Prostate gland (tissue), 2 donors: ENCODE measurements at regions not wholly inside any gene's neighbourhood (a gene's known extent, or its start where the extent isn't known, plus 50 kb on each side); places are given as distances from the start of the nearest gene placed in this dataset.
"Not testable (repeated sequence)": the region's sequence is repeated elsewhere in the genome, so short reads cannot be mapped to it uniquely, and the experiment has no call there.

Experiments used
- CTCF ChIP-seq, 4 experiments: fragments of 200-600 bp in 2 of 4; fragments of 450-650 bp in 2 of 4; sonication (generic) in 2 of 4; IDR thresholded peaks; 1 replicate in 3 of 4; 2 replicates in 1 of 4; pipeline ENCODE4 v1.5.1; 2016 to 2019; ENCODE audit warnings: antibody characterized with exemption in 4 of 4, mild to moderate bottlenecking in 2 of 4, moderate library complexity in 2 of 4
- POLR2AphosphoS5 ChIP-seq: sonication (generic); formaldehyde crosslinking; IDR thresholded peaks from one replicate; pipeline ENCODE4 v1.6.1; 2017; ENCODE audit warnings: antibody characterized with exemption

GRCh38 chr7:19517546-19517945, 191.3 kb downstream of the POLR1F start:
- TF ChIP-seq CTCF (IDR thresholded peaks at IDR 0.05); POLR2AphosphoS5: not testable (repeated sequence)
